ENCODE measurements at regions not wholly inside any gene's neighbourhood (a gene's known extent, or its start where the extent isn't known, plus 50 kb on each side); places are given as distances from the start of the nearest gene placed in this dataset.
"Not testable (repeated sequence)": the region's sequence is repeated elsewhere in the genome, so short reads cannot be mapped to it uniquely, and the experiment has no call there.

DNA sequence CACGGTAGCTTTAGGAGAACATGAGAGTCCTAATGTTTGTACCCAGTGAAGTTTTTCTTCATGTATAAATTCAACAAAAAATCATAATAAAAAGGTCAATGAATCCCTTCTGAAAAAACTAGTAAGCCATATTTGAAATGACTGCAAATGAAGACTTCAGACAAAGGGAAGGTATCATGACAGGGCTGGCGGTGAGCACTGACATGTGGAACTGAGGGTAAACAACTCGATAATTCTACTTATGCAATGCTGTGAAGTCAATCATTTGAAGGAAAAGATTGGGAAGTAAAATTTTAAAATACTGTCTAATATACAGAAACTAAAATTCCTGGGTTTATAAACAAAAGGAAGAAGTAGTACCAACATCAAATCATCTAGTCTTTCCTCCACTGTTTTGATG, 190.2 kb upstream of the COPS8 start:
- DNase-seq (ENCODE audit: low read depth in 2 of 2) = no peak

DNA sequence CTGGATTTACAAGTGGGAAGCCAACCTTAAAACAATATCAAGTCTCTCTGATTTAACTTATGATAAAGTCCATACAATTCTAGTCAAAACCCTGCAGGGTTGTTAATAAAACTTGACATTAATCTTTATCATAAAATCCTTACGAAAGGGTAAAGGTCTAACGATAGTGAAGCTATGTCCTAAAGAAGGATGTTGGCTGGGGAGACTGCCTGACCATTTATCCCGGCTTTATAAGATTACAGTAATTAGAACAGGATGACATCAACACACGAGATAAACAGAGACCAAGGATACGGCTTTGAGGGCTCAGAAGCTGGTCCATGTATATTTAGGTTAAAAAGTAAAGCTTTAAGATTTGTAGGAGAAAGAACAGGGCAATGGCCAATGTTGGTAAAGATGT, 189.0 kb upstream of the COPS8 start:
- DNase-seq (ENCODE audit: low read depth in 2 of 2) = no peak

DNA sequence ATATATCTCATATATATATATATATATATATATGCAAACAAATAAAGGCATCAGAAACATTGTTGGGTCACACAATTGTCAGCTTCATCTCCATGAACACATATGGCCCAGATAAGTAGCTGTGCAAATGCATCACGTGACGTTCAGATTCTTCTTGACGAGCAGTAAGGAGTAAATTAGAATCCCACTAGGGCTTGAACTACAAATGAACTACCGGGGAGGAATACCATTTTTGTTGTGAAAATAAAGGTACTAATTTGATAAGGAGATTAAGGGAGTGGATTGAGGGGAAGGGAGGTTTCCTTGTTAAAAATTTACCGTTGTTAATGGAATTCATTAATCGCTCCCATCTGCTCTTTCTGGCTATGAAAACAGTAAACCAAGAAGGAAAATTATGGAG, 186.5 kb upstream of the COPS8 start:
- DNase-seq (ENCODE audit: low read depth in 2 of 2) = no peak

DNA sequence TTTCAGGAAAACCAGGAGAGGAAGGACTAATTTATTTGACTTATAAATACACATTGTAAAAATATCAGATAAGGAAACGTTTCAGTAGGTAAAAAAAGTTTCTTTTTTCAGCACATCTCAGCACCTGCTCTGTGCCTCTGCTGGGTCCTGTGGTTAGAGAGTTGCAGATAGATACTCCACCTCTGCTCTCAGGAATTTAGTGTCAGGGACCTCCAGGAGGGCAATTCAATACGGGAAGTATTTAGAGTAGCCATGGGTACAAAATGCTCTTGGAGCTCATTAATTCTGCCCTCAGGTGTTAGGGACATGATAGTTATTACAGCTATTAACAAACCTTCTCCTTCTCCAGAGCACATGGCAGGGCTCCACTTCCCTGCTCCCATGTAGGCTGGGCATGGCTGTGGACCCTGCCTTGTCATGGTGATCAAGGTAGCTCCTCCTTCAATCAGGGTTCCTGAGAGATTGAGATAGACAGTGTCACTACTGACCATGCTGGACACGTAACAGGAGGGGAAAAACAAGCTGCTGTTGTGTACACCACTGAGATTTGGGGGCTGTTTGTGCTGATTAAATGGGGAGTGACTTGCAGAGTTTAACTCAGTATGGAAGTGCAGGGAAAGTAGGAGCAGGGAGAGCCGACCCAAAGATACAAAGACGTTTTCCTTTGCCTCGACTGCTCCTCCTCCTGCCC, 185.6 kb upstream of the COPS8 start:
- DNase-seq (ENCODE audit: low read depth in 2 of 2) = no peak

DNA sequence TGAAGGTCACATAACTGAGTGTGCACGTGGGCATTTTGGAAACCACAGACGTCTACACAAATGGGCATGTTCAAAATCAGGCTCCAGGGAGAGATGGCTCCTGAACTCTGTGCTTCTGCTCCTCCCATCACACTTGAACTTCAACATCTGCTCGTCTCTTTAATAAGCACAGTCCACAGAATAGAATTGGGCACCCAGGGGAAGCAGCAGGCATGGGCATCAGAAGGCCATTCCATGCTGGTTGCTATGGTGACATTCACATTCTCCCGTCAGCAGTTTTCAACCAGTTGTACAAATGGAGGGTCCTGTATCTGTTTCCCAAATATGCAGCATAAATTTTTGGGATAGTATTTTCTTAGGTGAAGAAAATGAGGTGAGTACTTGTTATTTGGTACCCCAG, 183.7 kb upstream of the COPS8 start:
- DNase-seq (ENCODE audit: low read depth in 2 of 2) = no peak

DNA sequence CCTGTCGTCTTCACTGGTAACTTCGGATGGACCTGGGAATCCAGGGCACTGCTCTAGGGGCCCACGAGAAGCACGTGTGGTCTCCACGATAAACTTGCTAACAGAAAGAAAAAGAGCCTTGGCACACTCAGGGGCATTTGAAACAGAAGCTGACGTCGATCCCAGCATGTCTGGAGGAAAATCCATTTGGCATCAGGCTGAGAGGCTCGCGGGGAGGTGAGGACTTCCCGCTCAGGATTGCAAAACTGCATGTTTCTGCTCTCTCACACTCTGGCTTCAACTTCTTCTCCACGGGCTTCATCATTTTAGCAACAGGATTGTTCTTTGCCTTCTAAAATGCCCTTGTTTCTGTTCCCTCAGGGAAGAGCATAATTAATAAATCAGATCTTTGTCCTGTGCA, 181.7 kb upstream of the COPS8 start:
- no peak for DNase-seq (ENCODE audit: low read depth in 2 of 2)

DNA sequence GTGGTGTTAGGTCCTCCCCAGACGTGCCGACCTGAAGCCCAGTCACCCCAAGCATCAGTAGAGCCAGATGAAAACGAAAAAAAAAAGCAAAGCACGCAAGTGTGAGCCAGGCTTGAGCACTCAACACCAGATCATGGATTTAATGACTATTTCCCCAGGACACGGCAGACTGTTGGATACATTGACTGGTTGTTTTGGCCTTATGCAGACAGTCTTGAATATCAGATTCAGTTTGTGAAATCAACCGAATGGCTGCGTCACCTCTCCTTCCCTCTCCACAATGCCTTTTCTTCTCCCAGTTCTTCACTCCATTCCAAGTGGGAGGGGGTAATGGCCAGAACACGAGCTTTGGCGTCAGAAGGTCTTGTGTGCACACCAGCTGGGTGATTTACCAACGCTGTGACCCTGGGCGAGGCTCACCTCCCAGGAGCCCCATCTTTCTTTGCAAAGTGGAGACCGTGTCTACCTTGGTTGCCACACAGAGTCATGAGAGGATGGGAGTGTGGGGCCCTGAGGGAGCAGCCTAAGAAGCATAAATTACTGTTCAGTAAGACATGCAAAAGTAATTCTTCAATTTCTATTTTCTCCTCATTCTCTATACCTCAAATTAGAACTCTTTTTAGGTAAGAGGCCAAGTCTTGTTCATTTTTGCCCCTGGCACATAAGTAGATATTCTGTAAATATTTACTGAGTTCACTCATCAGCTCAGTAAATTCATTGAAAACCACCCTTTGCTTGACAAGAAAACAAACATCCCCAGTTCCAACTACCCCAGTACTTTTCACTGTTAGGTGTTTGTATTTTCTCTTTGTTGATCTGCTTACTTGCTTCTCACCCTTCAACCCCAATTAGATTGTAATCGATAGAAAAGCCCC, 181.1 kb upstream of the COPS8 start:
- no peak for DNase-seq (ENCODE audit: low read depth in 2 of 2)

DNA sequence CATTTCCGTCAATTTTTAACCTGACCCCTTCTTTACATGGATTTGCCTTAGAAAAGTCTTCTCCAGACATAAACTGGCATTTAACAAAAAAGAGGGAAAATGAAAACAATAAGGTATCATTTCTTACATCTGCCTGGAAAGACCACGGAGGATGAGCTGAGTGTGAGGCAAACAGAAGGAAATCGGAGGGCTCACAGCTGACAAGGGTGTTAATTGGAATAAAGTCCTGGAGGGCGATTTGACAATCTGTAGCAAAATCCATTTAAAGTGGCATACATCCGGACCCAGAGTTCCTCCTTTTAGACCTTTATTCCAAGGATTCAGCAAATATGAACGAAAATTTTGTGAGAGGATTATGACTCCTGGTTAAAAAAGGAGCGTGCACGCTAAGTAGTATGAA, 179.7 kb upstream of the COPS8 start:
- DNase-seq (ENCODE audit: low read depth in 2 of 2) = no peak

DNA sequence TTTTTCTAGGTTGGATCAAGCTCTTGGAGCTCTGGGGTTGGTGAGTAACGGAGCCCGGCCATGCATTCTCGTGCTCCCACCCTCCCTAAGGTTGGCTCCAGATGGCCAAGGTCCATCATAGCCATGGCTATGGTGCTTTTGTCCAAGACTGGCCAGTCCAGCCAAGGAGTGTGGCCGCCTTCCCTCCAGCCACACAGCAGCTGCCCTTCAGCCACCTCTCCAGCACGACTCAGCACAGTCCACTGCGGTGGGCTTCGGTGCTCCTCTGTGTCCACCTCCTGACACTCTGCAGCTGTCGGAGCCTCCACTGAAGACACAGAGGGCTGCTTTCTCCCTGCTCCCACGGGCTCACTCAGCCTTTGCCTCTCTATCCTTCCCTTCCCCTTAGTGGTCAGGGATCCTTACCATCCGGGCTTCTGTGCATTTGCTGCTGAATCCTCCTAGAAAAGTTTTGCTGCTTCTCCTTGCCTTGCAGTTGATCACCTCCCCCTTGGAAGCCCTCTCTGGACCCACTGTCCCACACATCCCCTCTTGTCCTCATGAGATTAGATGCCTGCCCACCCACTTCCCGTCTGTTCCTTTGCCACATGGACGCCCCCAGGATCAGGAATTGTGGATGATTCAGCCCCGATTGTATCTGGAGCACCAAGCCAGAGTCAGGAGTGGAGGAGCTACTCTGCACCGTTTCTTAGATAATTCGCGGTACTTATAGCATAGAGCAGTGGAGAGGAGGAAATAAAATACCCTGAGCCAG, 177.1 kb upstream of the COPS8 start:
- no peak for DNase-seq (ENCODE audit: low read depth in 2 of 2)

DNA sequence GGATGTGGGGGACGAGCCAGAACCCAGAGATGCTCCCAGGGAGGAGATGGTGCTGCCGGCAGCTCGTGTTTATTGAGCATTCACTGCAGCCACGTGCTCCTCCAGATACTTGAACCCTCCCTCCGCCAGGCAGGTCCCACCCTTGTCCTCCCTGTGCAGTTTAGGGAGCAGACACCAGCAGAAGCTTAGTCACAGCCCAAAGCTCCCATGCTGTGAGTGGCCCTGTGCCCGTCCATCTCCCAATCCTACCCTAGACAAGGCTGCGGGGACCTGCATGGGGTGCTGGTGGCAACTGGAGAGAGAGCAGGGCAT, 176.5 kb upstream of the COPS8 start:
- DNase-seq (ENCODE audit: low read depth in 2 of 2) = no peak

DNA sequence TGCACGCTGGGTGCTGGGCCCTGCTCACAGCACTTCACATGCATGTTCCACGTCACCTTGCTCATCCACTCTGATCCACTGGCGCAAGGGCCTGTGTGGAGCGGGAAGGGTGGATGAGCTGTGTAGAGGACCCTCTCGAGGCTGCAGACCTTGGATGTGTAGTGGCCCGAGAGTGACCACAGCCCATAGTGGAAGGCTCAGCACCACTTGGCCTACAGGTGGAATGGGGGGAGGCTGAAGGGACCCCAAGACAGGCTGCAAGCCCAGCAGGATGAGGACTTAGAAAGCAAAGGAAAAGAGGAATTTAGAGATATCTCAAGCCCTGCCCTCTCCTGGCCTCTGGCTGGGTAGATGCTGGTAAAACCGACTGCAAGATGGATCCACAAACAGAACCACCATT, 175.9 kb upstream of the COPS8 start:
- DNase-seq (ENCODE audit: low read depth in 2 of 2) = no peak

DNA sequence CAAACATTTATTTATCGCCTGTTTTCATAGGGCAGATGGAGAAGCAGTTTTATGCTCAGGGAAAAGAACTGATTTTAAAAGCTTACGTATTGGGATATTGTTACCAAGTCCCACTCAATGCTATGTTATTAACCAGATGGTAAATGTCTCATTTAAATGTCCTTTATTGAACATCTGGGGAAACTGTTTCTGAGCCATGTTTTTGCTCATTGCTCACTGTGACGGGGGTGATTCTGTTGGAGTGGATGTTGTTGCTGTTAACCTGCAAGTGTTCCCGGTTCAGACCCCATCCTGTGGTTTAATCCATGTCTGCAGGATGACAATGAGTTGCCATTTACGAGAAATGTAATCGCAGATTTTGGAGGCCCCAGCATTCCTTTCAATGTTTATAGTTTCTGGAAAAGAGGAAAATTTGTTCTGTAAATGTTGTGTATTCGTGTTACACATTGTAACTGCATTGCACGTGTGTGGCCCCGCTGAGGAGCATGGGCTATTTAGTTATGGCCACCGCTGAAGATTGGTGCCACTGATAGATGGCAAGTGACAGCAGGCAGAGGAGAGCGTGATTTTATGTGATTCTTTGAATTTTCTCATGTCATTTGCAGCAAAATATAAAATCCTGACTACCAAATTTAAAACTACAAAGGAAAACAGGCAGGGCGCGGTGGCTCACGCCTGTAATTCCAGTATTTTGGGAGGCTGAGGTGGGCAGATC, 174.8 kb upstream of the COPS8 start:
- DNase-seq (ENCODE audit: low read depth in 2 of 2) = no peak

DNA sequence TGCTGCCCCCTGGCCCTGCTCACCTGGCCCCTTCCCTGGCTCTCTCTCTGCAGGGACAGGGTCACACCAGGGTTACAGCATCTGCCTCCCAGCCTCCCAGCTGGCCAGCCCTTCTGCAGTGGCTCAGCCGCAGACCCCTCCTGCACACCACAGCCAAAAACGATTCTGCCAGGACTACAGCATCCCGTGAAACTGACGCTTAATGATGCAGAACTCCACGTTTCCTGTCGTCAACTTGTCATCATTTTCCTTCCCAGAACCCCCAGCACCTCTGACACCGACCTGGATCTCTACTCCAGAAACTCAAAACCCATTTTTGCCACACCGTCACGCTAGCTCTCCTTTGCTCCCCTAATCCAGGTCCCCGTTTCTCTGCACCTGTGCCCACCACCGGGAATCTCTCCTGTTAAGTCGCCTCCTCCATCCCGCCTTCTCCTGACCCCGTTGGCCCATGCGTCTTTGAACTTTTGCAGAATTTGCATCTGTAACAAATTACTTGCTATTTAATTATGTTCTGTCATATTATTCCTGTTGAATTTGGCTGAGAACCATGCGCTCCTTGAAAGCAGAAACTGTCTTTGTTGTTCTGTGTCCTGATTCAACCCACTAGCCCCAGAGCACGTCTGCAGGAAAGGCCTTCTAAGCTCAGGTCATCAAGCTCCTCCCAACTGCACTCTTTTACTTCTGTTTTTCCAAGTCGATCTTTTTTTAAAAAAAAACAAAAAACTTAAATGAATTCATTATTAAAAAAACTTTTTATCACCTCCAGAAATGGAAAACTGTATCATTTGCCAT, 173.2 kb upstream of the COPS8 start:
- no peak for DNase-seq (ENCODE audit: low read depth in 2 of 2)

DNA sequence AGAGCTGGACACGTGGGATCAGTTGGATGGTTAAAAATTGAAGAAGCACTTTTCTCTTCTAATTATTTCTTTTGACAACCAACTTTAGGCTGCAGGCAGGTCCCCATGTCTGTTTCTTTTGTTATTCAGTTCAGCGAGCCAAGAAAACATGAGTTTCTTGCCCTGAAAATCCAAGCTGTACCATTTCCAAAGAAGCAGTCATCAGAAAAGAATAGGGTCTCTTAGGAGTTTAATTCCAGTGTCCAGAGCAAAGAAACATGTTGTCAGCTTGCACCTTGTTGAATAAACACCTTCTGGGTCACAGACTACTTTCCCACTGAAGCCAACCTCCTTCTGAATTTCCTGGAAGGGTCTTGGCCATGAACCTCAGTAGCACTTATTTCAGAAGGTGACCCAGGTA, 170.5 kb upstream of the COPS8 start:
- DNase-seq (ENCODE audit: low read depth in 2 of 2) = no peak

DNA sequence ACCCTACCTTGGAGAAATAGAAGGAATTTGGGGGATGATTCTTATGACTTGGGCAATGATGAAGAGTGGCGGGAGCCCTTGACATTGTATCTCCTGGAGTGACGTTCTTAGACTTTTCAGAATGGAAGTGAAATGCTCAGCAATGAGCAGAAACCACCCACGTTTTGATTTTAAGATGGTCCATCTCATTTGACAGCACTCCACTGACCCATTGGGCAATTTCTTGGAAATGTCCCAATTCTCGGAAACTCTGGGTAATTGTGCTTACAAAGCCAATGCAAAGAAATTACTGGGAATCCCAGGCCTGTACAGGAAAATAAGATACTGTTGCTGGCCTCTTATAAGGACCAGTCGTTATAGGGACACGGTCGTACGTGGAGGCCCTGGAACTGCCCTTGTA, 170.0 kb upstream of the COPS8 start:
- DNase-seq (ENCODE audit: low read depth in 2 of 2) = no peak

DNA sequence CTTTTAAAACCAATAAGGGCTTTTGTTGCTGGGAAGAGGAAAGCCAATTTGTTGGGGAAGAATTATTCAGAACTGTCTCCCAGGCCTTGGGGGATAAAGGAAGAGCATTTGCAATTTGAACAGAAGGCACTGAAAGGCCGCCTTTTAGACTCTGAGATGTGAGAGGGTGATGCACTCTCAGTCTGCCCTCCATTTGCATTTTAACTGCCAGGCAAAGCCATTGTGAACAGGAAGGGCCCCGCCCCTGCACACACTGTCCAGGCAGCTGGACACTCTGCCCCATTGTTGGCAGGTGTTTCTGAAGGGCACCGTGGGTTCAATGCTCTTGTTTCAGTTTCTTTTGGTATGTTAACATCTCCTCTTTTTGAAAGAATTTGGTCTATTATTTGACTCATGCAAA, 169.5 kb upstream of the COPS8 start:
- DNase-seq (ENCODE audit: low read depth in 2 of 2) = no peak

DNA sequence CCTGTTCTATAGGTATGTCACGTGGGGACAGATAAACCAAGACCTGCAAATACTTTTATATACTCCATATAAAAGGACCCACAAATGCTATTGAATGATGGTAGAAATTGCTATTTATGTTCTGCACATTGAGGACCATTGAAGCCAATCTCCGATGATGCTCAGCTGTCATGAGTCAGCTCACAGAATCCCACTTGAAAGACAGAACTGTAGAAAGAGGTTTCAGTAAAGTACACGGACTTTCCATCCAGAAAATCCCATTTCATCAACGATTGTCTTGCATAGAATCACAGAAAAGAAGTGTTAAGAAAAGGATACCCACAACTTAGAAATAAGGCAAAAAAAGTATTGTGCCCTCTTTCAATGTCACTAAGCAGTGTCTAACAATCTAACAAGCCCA, 169.0 kb upstream of the COPS8 start:
- DNase-seq (ENCODE audit: low read depth in 2 of 2) = no peak

DNA sequence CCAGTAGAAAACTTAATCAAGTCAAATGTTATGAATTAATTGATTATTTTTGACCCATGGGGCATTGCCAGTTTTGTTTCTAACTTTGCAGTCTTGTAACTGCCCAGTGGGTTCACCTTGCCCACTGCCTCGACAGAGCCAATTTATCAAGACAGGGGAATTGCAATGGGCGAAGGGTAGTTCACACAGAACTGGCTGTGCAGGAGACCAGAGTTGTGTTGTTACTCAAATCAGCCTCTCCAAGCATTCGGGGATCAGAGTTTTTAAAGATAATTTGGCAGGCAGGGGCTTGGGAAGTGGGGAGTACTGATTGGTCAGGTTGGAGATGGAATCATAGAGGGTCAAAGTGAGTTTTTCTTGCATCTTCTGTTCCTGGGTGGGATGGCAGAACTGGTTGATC, 168.5 kb upstream of the COPS8 start:
- no peak for DNase-seq (ENCODE audit: low read depth in 2 of 2)

DNA sequence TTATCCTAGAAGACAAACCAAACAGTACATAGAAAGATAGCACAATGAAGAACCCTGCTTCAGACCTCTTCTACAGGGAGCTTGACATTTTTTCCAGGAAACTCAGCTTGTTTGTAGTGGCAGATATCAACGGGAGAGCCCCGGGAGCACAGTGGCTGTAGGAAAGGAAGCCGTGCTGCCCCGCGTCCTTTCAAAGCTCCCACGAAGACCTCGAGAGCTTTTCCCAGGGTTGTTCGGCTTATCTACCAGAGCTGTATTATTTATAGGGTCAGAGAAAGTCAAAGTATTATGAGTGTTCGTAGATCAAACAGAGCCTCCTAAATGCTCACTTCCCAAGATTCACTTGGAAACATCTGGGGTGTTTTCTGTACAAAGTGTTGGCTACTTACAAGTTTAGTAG, 167.1 kb upstream of the COPS8 start:
- no peak for DNase-seq (ENCODE audit: low read depth in 2 of 2)

DNA sequence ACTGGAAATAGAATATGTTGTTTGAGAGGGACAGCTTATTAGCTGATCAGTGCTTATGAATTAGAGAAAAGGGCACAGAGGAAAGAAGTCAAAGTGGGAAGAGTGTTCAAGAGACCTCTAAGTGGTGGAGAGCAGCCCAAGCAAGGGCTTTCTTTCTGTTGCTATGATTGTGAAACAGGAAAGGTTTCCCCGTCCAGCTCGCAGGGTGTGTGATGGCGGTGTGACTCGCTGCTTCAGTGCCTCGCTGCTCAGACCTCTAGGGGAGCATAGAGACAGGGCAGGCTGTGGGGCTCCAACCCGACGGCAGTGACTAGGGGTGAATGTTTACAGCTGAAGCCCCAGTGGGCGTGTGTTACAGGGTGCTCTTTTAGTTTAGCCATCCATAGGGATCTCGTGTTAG, 166.5 kb upstream of the COPS8 start:
- no peak for DNase-seq (ENCODE audit: low read depth in 2 of 2)

DNA sequence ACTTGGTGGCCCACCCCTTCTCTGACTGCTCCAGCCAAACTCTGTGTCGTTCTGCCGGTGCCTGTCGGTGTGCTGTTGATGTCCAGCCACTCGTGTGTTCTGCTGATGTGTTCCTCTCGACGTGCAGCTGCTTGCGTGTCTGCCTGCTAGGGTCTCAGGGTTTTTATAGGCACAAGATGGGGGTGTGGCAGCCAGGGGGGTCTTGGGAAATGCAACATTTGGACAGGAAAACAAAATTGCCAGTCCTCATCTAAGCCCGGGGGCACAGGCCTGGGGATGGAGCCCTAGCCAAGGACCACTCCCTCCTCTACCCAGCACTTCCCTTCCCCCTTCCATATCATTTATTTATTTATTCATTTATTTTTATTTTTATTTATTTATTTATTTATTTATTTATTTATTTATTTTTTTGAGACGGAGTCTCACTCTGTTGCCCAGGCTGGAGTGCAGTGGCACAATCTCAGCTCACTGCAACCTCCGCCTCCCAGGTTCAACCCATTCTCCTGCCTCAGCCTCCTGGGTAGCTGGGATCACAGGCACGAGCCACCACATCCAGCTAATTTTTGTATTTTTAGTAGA, 165.8 kb upstream of the COPS8 start:
- DNase-seq (ENCODE audit: low read depth in 2 of 2) = not testable (repeated sequence)

All from fibroblast of skin of left biceps (primary cell).